ENCODE measurements at regions not wholly inside any gene's neighbourhood (a gene's known extent, or its start where the extent isn't known, plus 50 kb on each side); places are given as distances from the start of the nearest gene placed in this dataset.
A peak's percentile ranks its signal among the peaks of the same experiment; 100 is the strongest.
"Not testable (repeated sequence)": the region's sequence is repeated elsewhere in the genome, so short reads cannot be mapped to it uniquely, and the experiment has no call there.

GRCh38 chr17:51389875-51390274 lies 129.5 kb downstream of the UTP18 start:
- DNase-seq, result no peak

DNA sequence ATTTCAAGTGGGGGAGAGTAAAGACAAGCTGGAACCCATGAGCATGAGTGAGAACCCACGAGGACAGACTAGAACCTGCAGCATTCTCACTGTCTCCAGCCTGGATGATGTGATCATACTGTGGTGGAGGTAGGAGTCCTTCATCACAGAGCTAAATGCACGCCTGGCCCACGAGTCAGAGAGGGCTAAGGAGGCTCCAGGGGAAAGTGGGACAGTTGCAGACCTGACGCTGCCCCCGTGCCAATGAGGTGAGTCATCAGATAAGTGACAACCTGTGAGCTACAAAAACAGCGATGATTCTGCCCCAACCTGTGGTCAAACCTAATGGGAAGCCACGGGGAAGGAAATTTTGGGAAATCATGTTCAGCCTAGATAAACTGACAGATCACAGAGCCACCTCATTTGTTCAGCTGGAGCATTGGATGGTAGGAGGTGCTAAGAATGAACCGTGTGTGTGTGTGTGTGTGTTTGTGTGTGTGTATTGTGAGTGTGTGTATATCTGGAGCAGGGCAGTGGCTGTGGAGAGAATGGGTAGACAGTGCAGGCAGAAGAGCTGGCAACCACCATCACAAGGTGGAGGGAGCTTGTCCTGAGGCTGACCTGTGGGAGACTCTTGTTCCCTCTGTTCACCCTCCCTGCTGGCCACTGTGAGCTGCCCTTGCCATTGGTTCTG lies 131.8 kb downstream of the UTP18 start:
- no peak for DNase-seq

- no peak for DNase-seq
These were observed 135.3 kb downstream of the UTP18 start for GRCh38 chr17:51395621-51396020.

DNA sequence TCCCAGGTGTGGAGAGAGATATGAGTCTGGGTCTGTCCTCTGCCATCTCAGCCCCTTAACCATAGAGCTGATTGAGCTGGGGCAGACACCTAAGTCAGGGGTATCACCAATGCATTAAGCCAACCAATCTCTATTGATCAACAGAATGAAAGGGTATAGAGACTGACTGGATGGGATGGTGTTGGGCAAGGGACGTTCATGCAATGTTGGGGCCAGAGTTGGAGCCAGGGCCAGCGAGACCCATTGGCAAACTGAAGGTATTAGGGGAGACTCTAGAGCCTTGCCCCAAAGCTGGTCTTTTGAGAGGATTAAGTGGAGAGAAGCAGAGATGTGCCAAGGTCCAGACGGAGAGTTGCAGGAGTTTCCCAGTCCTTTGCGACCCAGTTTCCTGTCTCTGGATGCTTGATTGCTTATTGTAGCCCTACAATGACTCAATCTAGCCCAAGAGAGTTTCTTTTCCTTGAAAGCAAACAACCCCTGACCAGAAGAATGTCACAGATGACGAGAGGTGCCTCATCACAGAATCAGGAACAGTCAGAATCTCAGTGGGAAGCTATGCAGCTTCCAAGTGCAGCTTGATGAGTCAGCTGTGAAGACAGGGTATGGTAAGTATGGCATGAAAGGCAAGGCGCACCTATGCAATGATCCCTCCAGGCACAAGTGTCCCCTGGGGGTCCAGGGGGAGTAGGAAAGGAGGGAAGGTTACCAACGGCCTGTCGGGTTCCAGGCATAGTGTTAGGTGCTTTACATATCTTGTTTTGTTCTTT lies 137.2 kb downstream of the UTP18 start:
- DNase-seq, result no peak

DNA sequence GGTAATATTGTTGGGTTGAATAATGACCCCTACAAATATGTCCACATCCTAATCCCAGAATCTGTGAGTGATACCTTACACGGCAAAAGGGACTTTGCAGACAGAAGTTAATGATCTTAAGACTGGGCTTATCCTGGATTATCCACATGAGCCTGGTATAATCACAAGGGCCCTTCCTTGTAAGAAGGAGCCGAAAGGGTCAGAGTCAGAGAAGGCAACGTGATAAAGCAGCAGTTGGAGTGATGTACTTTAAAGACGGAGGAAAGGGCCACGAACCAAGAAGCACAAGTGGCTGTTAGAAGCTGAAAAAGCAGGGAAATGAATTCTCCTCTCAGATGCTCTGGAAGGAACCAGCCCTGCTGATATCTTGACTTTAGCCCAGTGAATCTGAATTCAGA lies 137.8 kb downstream of the UTP18 start:
- no peak for DNase-seq

DNA sequence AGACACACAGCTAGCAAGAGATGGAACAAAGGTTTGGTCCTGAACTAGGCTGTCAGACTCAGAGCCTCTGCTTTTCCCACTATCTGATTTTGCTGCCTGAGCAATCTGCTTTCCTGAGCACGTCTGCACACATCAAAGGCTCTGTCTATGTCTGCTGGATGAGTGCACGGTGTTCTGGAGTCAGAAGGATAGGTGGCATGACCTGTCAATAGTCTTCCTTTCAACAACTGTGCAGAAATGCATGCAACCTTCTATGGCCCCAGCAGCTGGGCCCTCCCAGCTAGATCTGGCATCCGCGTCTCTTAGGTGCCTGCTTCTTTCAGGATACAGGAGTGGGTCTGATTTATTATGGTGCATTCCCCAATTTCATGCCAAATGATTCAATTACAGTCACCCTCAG lies 138.3 kb downstream of the UTP18 start:
- no peak for DNase-seq

DNA sequence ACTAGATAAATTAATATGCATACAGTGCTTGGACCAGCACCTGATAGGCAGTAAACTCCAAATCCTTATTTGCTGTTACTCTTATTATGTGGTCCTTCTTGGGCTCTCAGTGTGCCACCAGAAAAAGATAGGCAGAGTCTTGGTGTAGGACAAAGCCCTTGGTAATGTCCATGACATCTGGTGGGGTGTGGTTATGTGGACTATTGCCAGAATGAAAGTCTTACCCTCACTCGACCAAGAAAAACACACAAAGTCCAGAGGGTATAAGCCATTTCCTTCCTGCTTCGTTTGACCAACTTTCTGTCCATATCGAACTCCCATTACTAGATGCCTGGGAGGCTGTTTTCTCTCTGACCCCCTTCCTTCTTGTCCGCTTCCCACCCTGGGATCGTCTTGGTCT lies 140.9 kb downstream of the UTP18 start:
- DNase-seq, result no peak

DNA sequence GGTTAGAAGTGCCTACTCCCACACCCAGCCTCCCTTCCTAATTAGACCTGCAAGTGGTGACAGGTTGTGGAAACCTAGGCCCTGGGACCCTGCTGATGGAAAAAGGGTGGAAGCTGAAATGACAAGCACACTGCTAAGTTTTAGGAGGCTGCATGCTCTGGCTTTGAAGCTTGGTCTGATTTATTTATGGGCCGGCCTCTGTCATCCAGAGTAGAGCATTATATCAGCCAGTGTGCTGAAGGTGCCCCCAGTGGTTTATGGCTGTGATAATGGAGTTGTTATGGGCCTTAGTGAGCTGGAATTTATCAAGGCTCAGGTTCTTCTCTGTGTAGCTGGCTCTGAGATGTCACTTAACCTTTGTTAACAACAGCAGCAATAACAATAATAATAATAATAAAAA lies 142.6 kb downstream of the UTP18 start:
- no peak for DNase-seq

DNA sequence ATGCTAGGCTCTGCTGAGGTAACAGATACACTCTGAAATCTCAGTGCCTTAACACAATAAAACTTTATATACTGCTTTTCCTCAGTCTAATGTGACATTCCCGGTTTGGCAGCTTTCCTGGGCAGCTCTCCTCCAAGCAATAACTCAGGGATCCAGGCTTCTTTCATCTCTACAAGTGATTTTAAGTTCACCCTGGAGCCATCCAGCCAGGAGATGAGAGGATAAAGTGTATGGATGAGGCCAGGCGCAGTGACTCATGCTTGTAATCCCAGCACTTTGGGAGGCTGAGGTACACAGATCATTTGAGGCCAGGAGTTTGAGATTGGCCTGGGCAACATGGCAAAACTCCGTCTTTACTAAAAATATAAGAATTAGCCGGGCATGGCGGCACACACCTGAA lies 147.2 kb downstream of the UTP18 start:
- no peak for DNase-seq

- no peak for DNase-seq
These were observed 159.1 kb downstream of the UTP18 start for GRCh38 chr17:51419476-51419875.

DNA sequence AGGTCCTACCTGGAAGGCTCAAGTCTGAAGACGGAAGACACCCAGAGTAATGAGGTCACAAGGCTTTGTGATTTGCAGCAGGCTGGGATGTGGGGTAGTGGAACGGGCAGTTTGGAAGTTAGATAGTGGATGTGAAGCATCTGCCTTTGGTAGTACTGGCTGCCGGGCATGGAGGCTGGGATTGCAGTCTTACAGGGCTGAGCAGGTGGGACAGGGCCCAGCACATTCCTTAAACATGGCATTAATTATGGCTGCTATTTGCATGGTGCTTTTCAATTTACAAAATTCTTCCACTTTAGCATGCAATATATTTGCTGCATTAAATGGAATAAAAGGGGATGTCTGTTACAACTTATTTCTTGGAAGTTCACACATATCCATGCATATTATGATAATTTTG lies 161.2 kb downstream of the UTP18 start:
- DNase-seq, result no peak

- no peak for DNase-seq
These were observed 162.3 kb downstream of the UTP18 start for GRCh38 chr17:51422634-51423033.

GRCh38 chr17:51423421-51424160 lies 163.2 kb downstream of the UTP18 start:
- no peak for DNase-seq

DNA sequence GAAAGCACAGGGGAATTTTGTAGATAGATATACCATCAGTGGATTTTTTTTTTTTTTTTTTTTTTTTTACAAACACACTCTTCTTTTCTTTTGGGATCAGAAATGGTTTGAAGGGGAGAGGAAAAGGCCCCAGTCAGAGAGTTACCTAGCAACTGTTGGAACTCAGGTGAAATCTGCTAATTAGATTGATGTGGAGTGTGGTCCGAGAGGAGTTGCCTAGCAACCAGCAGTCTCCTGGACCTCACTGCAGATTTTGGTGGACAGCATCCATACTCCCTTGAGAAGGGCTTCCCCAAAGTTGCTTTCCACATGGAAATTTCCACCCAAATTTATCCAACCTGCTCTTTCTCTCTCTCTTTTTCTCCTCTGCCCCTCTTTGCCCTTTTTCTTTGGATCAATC lies 165.4 kb downstream of the UTP18 start:
- no peak for DNase-seq

- peak; percentile 94 for DNase-seq
These were observed 167.0 kb downstream of the UTP18 start for GRCh38 chr17:51427323-51427811.

GRCh38 chr17:51427856-51428255 lies 167.5 kb downstream of the UTP18 start:
- no peak for DNase-seq

- DNase-seq, result no peak
These were observed 168.5 kb downstream of the UTP18 start for GRCh38 chr17:51428668-51429495.

DNA sequence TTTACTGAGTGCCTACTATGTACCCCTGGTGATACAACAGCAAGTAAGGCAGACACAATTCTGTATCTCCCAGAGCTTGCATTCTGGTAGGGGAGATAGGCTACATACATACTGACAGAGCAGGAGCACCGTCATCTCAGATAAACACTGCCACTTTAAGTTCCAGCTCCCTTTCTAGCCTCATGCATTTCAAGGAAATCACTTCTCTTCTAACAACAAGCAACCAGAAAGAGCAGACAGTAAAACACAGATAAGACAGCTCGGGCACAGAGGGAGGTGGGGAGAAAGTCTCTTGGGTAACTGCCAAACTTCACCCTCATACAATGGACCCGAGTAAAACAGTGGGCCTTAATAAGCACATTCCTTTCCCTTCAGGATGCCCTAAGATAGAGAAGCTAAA lies 169.6 kb downstream of the UTP18 start:
- DNase-seq, result not testable (repeated sequence)

DNA sequence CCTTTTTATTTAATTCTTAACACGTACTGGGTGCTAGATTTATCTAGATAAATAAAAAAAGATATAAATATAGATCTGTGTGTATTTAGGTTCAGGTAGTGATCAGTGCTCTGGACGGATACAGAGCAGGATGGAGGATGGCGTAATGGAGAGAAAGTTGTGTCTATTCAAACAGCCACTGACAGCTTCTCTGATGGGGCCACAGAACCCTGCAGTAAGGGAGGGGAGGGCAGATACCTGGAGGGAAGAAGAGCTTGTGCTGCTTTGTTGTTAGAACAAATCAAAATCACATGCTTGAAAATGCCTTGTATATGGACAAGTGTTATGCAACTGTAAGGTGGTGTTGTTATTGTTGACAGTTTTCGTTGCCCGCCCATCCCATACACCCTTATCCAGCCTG lies 170.2 kb downstream of the UTP18 start:
- no peak for DNase-seq

DNA sequence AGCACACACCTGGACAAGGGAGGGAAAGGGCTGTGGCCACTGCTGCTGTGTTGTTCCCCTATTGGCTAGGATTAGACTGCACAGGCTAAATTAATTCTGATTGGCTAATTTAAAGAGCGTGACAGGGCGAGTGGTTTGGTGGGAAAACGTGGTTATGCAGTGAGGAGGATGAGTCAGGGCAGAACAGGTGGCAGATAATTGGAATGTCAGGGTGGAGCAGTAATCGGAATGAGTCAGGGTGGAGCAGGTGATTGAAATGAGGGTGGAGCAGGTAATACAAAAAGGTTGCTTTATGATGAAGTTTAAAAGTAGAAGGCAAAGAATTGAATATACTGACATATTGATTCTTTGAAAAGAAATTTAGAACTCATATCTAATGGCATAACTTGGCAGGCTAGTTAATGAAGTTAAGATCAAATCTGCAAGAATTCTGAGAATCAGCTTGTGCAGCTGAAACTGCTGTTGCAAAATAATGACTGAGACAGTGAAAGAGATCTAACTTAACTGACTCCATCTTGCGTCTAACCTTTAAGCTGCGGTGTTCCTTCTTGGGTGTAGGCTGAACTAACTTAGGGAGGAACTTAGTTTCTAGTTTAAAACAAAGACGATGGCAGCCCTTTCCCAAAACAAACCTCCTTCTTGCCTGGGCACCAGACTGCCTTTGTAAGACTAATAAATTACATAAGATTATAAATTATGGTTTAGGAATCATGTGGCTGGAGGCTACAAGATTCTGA lies 174.3 kb downstream of the UTP18 start:
- no peak for DNase-seq

GRCh38 chr17:51435171-51435552 lies 174.8 kb downstream of the UTP18 start:
- no peak for DNase-seq

- peak; percentile 93 for DNase-seq
These were observed 175.3 kb downstream of the UTP18 start for GRCh38 chr17:51435641-51436091.
